ENCODE measurements at regions not wholly inside any gene's neighbourhood (a gene's known extent, or its start where the extent isn't known, plus 50 kb on each side); places are given as distances from the start of the nearest gene placed in this dataset.
"Not testable (repeated sequence)": the region's sequence is repeated elsewhere in the genome, so short reads cannot be mapped to it uniquely, and the experiment has no call there.

- DNase-seq = no peak
Observed at GRCh38 chrX:21126661-21127060, 247.6 kb upstream of the CNKSR2 start.

GRCh38 chrX:21131346-21131745 is 242.9 kb upstream of the CNKSR2 start:
- DNase-seq = no peak

DNA sequence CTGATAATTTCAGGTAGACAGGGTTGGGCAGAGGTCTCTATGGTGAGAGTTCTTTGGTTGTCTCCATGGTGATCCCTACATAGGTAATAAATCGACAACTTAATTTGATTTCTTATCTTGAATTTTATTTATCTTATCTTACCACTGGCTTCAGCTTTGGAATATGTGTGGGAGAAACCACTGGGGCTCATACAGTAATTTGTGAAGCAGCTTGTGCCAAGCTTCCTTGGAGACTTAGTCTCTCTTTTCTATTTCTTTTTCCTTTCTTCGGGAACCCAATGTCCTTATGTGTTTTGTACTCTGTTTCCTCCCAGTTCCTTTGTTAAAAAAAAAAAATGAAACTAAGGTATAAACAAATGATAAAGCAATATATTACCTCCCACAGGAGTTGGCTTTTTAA is 242.4 kb upstream of the CNKSR2 start:
- DNase-seq = no peak

- no peak for DNase-seq
Observed at GRCh38 chrX:21132686-21133393, 241.4 kb upstream of the CNKSR2 start.

GRCh38 chrX:21150208-21150607 is 224.0 kb upstream of the CNKSR2 start:
- DNase-seq = no peak

DNA sequence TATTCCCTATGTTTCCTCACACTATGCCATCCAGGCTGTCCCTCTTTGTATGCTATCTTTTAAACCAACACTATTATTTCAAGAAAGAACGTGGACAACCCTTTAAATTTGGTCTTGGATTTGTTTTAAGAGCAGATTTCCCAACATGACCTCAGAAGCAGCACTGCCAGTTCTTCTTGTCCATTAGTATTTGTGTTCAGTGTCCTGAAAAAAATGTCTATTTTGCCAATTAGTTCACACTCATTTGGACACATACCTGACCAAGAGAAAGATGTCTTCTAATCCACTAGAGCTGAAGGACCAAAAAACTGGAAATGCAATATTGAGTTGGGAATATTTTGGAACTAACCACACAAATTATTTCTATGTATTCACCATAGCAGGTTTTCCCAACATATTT is 223.2 kb upstream of the CNKSR2 start:
- DNase-seq = no peak

DNA sequence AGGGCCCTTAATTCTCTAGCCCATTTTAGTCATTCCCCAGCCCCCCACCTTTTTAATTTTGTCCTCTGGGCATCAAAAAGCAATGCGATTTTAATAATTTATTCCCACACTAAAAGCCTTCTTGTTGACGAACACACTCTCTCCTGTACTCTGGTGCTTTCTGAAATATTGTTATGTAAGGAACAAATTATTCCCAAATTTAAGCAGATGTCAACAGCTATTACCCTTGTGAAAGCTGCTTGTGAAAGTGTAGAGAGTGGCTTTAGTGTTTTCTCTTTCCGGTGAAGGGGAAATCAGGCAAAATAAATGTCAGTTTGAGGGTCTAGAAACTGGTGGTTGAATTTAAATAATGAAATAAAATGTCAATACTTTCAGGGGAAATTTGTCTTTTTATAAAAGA is 221.2 kb upstream of the CNKSR2 start:
- DNase-seq = no peak

GRCh38 chrX:21153503-21153902 is 220.7 kb upstream of the CNKSR2 start:
- peak; percentile 55 for DNase-seq

- no peak for DNase-seq
Observed at GRCh38 chrX:21155916-21156315, 218.3 kb upstream of the CNKSR2 start.

DNA sequence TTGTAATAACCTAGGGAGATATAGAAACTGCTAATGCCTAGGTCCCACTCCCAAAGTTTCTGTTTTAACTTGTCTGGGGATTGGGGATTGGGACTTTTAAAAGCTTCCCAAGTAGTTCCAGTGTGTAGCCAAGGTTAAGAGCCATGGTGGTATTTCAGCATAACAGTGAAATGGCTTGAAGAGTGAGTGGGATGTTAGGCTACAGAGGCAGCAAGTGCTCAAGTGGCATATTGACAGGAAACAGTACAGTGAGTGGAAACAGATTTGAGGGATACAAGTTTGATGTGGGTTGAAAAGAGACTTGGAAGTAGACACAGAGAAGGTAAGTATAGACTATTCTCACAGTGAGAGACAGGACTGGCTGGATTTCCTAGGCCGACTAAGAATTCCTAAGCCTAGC is 217.6 kb upstream of the CNKSR2 start:
- DNase-seq = no peak

DNA sequence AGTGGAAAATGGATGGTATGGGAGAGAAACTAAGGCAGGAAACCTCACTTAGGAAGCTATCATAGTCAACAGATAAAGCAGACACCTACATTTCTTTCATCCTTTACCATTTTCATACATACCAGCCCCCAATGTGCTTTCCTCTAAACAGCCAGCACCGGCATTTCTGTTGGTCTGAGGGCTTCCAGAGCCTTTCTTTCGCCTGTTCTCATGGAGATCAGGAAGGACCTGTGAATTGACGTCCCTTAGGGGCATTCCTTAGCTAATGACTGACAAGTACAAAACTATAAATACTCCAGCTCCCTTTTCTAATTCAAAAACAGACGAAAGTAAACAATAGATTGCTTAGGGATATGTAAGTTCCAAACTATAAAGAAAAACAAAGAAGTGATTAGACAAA is 215.5 kb upstream of the CNKSR2 start:
- no peak for DNase-seq

DNA sequence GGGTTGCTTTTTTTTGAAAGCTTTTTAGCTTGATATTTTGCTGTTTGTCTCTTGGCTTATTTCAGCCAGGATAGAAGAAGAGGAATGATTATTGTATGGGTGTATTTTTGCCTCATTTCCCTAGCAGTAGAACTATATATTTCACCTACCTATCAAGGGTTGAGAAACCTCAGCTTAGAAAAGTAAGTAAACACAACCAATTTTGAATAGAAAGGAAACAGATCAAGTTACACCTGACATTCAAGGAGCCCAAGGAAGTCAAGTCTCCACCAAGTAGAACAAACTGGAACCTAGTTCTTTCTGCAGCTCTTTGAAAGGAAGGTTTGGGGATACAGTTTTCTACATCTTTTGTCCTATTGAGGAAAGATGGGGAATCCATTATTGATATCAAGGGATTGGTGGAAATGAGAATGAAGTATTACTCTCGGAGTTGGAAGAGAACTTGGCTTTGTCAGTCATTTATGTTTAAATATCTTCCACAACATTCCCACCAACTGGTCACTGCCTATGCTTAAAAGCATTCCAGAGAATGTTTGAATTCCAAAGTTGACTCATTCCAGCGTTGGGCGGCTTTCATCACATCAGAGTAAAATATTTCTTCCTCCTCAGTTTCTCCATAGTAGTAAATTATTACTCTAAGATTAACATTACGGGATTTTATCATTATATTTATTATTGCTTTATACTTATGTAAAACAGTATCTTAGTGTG is 207.8 kb upstream of the CNKSR2 start:
- DNase-seq = no peak

DNA sequence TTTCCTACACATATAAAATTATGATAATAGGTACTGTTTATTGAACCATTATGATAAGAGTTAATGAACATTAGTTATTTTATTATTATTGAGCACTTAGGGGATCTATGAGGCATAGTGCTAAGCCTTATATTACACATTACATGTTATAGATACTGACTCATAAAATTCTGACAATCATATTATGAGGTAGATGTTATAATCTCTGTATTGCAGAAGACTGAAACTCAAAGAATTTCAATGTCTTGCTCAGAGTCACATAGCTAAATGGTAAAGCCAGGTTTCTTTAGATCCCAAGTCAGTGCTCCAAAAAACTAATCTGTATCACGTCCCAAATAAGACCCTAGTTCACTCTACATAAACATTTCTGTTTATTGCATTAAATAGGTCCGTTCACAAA is 207.2 kb upstream of the CNKSR2 start:
- DNase-seq = no peak

DNA sequence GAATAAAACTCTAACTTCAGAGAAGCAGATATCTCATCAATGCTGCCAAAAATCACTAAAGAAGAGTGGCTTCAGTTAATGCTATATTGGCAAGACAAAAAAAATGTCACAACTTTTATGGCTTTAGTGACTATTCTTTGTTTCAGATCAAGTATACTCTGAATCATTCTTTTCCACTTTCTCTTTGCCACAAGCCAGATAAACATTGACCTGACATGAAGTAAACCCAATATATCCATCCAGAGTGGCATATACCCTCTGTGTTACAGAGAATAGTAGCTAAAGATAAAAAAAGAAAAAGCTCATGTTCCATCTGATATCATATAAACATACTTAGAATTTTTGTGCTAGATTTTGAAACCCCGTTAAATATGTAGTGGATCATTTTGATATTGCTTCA is 206.7 kb upstream of the CNKSR2 start:
- DNase-seq = no peak

DNA sequence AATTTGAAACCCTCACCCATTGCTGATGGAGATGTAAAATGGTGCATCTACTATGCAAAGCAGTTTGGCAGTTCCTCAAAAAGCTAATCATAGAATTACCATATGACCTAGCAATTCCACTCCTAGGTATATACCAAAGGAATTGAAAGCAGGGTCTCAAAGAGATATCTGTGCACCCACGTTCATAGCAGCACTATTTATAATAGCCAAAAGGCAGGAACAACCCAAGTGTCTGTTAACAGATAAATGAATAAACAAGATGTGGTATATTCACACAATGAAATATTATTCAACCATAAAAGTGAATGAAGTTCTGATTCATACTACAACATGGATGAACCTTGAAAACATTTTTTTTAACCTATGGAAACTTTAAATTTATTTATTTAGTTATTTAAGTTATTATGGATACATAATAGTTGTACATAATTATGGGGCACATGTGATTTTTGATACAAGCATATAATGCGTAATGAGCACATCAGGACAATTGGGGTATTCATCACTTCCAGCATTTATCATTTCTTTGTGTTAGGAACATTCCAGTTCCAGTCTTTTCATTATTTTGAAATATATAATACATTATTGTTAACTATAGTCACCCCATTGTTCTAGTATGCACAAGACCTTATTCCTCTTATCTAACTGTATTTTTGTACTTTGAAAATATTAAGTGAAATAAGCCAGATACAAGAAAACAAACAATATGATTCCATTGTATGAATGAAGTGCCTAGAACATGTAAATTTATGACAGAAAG is 205.6 kb upstream of the CNKSR2 start:
- DNase-seq = no peak

DNA sequence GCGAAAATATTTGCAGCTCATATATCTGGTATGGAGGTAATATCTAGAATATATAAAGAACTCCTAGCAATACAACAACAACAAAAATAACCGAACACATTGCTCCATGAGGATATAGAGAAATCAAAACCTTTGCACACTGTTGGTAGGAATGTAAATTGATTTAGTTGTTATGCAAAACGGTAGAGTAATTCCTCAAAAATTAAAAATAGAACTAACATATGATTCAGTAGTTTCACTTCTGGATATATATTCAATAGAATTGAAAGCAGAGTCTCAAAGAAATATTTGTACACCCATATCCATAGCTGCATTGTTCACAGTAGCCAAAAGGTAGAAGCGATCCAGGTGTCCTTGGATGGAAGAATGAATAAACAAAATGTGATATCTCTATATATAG is 203.0 kb upstream of the CNKSR2 start:
- DNase-seq = no peak

GRCh38 chrX:21174439-21174838 is 199.8 kb upstream of the CNKSR2 start:
- no peak for DNase-seq

GRCh38 chrX:21176921-21177571 is 197.2 kb upstream of the CNKSR2 start:
- DNase-seq = no peak

DNA sequence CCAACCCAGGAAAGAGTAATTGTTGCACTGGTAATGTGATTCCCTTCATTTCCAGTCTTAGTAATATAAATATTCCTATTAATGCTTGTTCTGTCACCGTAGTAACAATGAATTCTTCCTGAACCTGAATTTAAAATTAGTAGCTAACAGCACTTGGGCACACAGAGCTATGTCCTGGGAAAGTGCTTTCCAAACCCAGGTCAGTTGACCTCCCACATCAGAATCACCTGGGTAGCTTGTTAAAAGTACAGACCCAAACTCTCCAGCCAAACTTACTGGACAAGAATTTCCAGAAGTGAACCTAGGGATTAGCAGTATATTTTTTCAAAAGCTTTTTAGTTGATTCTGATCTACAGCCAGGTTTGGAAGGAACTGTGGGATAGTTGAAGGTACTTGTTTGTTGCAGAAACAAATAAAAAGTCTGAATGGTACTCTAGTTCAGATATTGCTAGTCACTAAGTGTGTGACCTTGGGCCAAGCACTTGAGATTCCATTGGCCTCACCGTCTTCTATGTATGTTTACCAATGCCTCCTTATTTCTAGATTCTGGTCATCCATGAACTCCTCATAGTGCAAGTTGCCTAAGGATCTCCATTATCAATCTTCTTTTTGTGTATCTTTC is 192.9 kb upstream of the CNKSR2 start:
- DNase-seq = no peak

- no peak for DNase-seq
Observed at GRCh38 chrX:21193196-21193595, 181.0 kb upstream of the CNKSR2 start.

- no peak for DNase-seq
Observed at GRCh38 chrX:21194526-21194925, 179.7 kb upstream of the CNKSR2 start.

GRCh38 chrX:21207080-21207479 is 167.1 kb upstream of the CNKSR2 start:
- DNase-seq = no peak

DNA sequence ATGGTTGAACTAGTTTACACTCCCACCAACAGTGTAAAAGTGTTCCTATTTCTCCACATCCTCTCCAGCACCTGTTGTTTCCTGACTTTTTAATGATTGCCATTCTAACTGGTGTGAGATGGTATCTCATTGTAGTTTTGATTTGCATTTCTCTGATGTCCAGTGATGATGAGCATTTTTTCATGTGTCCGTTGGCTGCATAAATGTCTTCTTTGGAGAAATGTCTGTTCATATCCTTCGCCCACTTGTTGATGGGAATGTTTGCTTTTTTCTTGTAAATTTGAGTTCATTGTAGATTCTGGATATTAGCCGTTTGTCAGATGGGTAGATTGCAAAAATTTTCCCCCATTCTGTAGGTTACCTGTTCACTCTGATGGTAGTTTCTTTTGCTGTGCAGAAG is 155.0 kb upstream of the CNKSR2 start:
- DNase-seq = not testable (repeated sequence)
